ENCODE measurements at regions not wholly inside any gene's neighbourhood (a gene's known extent, or its start where the extent isn't known, plus 50 kb on each side); places are given as distances from the start of the nearest gene placed in this dataset.

- no peak for DNase-seq (ENCODE audit: low read depth in 2 of 2)
Observed at GRCh38 chr11:115933564-115933963, 429.3 kb upstream of the CADM1 start.

GRCh38 chr11:115931548-115932083 is 427.4 kb upstream of the CADM1 start:
- no peak for DNase-seq (ENCODE audit: low read depth in 2 of 2)

DNA sequence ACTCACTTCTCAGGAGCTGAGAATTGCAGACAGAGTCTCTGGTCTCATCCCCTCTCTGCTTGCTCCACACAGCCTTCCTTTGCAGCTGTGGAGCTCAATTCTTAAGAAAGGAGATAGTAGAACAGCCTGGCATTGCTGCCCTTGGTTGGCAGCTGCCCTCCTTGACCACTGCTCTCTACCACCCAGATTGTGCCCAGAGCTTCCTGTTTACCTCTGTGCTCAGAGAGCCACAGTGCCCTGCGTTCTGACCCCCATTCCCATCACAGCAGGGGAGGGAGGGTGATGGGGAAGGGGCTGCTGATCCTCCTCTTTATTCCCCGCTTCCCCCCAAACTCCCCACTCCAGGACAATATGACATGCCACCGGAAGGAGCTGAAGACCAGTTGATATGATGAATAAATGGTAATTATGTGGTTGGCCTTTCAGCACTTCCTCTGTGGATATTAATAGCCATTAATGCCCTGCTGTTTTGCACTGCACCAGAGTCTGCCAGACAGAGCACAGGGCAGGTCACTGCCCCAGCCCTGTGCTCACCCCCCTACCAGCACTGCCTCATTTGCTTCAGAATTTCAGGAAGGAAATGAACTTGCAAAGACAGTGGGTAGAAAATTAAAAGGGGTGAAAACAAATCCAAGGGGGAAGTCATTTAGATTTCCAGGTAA is 426.8 kb upstream of the CADM1 start:
- DNase-seq (ENCODE audit: low read depth in 2 of 2) = no peak

DNA sequence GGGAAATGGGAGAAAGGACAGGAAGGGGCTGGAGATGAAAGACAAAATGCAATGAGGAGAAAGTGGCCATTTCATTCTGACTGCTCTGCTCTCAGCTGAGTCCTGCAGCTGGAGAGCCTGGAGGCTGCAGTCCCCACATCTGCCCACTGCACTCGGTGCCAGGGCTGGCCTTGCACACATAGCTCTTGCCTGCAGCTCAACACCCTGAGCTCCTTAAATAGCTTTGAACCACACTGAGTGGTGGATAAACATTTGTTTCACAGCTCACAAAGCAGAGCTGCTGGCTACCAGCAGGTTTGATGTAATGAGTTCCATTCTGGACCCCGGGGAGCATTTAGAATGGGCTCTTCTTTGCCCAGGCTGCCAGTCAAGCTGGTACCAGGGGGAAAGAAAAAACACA is 426.1 kb upstream of the CADM1 start:
- no peak for DNase-seq (ENCODE audit: low read depth in 2 of 2)

DNA sequence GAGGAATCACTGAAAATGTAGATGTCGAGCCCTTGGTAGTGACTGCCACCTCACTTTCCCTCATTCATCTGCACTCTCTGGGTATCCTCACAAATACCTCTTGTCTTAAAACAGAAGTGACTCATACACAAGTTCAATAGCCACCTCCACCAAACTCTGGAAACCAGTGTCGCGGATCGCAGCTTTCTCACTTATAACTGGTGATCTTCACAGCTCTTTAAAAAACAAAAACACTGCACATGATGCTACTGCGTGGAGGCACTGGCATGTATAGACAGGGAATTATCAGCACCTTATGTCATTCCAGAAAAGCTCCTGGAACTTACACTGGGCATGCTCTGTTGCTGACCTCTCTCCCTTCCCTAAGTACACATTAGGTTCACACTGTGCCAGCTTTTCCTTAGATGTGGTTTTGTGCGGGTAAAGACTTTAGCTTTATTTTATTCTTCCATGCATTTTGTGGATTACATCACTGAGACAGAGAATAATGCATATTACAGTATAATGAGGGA is 425.5 kb upstream of the CADM1 start:
- no peak for DNase-seq (ENCODE audit: low read depth in 2 of 2)

DNA sequence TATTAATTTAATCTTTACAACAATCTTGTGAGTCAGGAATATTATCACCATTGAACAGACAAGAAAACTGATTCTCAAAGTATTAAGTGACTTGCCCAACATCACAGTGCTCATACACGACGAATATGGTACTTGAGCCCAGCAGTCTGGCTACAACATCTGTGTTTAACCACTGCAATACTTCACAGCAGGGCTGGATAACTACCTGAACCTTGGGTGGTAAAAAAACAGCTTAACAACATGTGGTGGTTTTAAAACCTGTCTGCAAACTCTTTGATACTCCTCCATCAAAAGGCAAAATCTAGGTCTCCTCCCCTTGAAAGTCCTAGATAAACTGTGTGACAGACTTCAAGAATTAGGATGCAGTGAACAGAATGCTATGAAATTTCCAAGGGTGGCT is 424.6 kb upstream of the CADM1 start:
- no peak for DNase-seq (ENCODE audit: low read depth in 2 of 2)

GRCh38 chr11:115927823-115928329 is 423.7 kb upstream of the CADM1 start:
- DNase-seq (ENCODE audit: low read depth in 2 of 2) = no peak

GRCh38 chr11:115926601-115927000 is 422.4 kb upstream of the CADM1 start:
- DNase-seq (ENCODE audit: low read depth in 2 of 2) = no peak

DNA sequence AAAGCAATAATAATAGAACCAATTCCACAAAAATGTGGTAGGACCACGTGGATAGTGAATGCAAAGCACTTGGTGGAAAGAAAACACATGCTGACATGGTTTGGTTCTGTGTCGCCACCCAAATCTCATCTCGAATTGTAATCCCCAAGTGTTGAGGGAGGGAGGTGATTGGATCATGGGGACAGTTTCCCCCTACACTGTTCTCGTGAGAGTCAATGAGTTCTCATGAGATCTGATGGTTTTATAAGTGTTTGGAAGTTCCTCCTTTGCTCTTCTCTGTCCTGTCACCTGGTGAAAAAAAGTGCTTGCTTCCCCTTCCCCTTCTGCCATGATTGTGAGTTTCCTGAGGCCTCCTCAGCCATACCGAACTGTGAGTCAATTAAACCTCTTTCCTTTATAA is 421.9 kb upstream of the CADM1 start:
- no peak for DNase-seq (ENCODE audit: low read depth in 2 of 2)

DNA sequence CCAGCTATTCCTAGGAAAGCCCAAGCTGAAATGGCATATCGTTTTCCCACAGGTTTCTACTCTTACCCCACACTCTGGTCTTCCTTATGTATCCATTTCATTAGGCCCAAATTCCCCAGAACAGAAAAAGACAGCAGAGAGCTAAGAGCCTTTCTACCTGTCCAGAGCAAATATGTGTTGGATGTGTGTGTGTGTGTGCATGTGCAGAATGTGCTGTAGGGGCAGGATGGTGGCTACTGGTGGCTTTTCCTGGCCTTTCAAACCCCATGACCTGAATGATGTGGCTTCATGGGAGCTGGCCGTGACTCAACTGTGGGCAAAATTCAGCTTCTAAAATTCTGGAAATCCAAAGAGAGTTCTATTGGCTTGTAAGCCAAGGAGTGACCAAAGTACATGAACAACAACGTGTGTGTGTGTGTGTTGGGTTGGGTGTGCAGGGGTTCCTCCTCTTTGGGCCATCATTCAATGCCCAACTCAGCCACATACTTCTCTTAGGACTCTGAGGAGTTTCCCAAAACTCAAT is 421.4 kb upstream of the CADM1 start:
- no peak for DNase-seq (ENCODE audit: low read depth in 2 of 2)

- no peak for DNase-seq (ENCODE audit: low read depth in 2 of 2)
Observed at GRCh38 chr11:115924744-115925567, 420.7 kb upstream of the CADM1 start.

DNA sequence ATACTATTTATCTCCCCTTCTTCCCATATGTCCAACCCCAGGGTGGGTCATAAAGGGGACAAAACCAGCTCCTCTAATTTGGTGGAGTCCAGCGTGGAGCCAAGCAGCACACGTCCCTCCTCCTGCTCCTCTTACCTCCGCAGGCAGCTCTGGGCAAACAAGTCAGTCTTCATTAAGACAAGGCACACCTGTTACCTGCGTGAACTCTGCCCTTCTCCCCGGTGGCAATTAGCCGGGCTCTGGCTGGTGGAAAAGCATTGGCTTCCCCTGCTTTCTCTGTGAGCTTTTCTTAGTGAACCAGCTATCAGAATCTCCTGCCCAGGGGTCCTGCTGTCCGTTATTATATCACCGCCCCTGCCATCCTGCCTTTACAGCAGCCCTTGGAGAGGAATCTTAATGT is 418.7 kb upstream of the CADM1 start:
- no peak for DNase-seq (ENCODE audit: low read depth in 2 of 2)

DNA sequence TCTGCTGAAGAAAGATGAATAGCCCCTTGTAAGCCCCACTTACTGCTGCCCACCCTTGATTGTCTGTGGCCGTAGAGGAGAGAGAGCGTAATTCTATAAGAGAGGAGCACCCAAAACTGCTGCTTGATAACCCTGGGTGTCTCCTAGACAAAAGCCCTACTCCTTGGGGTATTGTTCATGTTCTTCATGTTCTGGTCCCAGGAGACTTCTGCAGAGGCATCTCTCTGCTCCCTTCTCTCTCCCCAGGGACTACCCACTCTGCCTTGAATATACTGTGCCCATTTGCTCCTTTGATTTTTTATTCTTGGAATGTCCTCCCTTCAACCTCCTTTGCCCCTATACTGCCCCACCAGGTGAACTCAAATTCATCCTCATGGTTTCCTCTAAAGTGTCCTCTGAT is 417.8 kb upstream of the CADM1 start:
- no peak for DNase-seq (ENCODE audit: low read depth in 2 of 2)

DNA sequence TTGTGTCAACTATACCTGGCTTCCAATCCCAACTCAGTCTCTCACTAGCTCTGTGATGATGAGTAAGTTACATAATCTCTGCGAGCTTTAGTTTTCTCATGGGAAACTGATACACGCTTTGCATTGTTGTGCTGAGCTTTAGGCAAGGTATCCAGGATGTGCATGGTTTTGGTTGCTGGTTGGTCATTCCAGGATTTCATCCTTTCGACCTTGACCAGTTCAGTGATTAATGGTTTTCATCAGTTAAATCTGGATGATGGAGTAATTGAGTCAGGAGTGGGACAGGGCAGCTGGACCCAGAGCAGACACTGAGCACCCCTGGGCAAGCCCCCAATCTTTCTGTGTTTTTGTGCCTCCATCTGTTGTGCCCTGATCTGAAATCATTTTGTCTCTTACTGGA is 417.3 kb upstream of the CADM1 start:
- DNase-seq (ENCODE audit: low read depth in 2 of 2) = no peak

DNA sequence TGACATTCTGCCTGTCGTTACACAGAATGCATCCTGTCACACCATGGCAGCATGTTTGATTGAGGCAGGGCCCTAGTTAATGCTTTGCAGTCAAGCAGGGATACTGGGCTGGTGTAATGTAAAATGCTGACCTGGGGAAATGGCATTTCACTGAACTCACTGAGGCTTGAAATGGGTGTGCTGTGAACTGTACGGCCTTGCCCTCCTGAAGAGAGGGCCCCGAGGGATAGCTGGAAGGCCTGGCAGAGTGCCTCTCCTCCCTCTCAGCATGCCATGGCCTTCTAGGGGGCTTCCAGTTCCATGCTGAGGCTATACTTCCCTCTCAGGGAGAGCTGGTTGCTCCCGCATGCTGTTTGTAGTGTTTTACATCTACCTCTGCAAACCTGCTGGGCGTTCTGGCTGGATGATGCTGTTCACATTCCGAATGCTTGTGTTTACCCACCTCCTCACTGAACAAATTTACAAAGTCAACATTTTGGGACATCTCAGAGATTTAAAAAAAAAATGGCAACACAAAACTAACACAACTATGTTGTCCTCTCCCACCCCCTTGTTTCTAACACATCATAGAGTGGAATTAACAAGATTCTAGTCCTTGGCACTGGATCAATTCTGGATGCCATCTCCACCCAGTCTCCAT is 416.7 kb upstream of the CADM1 start:
- DNase-seq (ENCODE audit: low read depth in 2 of 2) = no peak

GRCh38 chr11:115920092-115920461 is 415.9 kb upstream of the CADM1 start:
- no peak for DNase-seq (ENCODE audit: low read depth in 2 of 2)

DNA sequence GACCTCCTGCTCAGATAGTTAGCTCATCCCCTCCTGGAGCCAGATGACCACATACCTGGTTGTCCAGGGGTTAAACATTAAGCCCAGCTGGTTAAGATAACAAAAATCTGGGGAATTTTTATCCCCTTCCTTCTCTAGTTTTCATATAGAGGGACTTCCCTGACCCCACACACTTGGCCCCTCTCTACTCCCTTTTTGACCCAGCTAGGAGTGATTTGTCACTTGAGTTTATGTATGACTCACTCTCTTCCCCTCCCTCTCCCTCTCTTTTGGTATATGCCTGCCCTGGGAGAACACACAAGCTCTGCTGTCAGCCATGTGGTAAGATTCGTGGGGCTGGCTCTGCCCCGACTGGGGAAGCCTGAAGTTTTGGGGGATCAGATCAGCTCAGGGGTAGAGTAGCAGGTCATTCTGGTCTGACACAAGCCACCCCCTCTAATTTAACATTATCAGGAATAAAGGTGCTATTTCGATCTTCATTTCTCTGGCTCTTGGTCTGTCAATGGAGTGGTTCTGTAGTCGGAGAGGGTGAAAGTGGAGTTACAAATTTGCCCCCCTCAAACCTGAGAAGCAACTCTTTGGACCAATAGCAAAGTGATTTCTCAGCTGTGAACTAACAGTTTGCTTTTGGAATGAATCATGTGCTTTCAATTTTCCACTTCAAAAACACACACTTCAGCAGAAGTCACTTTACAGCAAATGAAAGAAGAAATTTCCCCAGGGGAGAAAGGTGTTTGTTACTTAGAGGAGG is 415.3 kb upstream of the CADM1 start:
- DNase-seq (ENCODE audit: low read depth in 2 of 2) = no peak

DNA sequence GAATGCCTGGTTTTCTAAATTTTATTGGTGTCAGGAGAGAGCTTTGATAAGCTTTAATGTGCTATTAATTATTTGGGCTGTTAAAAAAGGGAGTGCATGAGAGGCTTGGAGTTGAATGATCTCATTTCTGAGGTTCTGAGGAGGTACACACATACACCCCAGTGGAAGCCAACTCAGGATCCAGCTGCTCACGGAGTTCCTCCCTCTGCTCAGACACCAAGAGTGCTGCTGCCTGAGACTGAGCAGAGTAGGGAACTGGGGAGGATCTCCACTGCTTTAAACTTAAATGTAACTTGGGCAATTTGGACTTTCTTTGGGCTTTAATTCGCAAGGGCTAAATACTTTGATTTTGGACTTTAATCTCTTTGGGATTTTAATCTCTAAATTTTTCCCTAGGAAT is 414.4 kb upstream of the CADM1 start:
- no peak for DNase-seq (ENCODE audit: low read depth in 2 of 2)

- DNase-seq (ENCODE audit: low read depth in 2 of 2) = no peak
Observed at GRCh38 chr11:115916608-115917007, 412.4 kb upstream of the CADM1 start.

DNA sequence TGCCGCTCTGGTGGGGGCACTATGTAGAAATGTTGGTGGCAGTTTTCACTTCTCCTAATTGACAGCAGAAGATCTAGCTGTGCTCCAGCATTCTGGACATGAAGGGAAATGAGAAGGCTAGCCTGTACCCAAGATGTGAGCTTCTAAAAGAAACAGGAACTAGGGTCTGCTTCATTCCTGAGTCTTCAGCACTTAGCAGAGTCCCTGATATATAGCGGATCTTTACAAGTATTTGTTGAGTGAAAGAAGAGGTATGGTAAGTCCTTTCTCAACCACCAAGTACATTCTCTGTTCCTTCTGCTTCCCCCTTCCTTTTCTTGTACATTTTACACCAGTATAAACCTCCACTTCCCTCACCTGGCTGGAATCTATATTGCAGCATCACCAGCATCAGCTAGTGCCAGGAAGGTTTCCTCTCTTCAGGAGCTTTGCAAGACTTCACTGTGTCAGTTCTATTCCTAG is 408.3 kb upstream of the CADM1 start:
- DNase-seq (ENCODE audit: low read depth in 2 of 2) = no peak

DNA sequence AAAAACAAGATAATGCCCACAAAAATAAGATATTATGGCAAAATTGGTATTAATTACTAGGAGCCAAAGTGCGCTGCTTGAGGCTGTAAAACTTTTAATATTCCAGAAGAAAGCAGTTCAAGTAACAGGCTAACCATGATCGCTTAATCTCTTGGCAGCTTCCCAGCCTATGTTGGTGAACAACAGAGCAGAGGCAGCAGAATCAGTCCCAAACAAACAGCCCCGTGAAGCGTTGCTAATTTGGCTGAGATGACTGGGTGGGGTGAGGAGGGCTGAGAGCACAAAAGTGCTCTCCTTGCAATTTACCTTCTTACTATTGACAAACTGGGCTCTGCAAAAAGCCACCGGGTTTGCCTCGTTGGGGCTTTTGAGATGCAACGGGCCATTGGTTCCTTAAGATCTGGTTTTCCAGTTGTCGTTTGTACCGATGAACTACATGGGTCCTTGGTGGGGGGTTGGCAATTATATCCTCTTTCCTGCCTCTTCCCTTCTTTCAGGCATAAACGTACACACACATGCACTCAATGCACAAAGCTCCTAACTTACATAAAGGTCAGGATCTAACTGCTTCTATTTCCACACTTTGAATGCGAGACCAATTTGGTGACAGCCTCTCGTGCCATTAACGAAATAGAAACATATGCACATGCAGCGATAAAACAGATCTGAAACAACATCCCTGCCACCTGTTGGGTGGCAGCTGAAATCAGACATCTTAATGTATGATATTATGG is 407.6 kb upstream of the CADM1 start:
- DNase-seq (ENCODE audit: low read depth in 2 of 2) = no peak

Data from activated CD8-positive, alpha-beta memory T cell treated with anti-CD3 and anti-CD28 coated beads for 4 hours (primary cell).